Central memory CD8-positive, alpha-beta T cell (primary cell): ENCODE measurements at regions not wholly inside any gene's neighbourhood (a gene's known extent, or its start where the extent isn't known, plus 50 kb on each side); places are given as distances from the start of the nearest gene placed in this dataset.
A peak's percentile ranks its signal among the peaks of the same experiment; 100 is the strongest.
"Not testable (repeated sequence)": the region's sequence is repeated elsewhere in the genome, so short reads cannot be mapped to it uniquely, and the experiment has no call there.

Experiments used
- ATAC-seq: fragments of 150-1000 bp; cut with Tn5 transposase; replicated peaks from 2 replicates; pipeline ENCODE4 v1.10.0; 2022; ENCODE audit warnings: mild to moderate bottlenecking, moderate FRiP score, moderate number of reproducible peaks; ENCODE audit not compliant: poor library complexity, severe bottlenecking; ENCODE audit errors: extremely low read depth
- DNase-seq, 2 donors: peaks; one replicate each; pipeline ENCODE4 v3.0.0; 2021; ENCODE audit warnings: low spot score in 2 of 2
- H3K27ac Mint-ChIP-seq: one replicate; pipeline ENCODE4 v1.8.0; 2022; ENCODE audit warnings: low read depth, mild to moderate bottlenecking, moderate library complexity, mixed read lengths
- H3K27me3 Mint-ChIP-seq: one replicate; pipeline ENCODE4 v1.8.0; 2022; ENCODE audit warnings: mixed read lengths
- H3K36me3 Mint-ChIP-seq: one replicate; pipeline ENCODE4 v1.8.0; 2022; ENCODE audit warnings: mild to moderate bottlenecking, moderate library complexity, mixed read lengths; ENCODE audit not compliant: insufficient read depth
- H3K4me1 Mint-ChIP-seq: one replicate; pipeline ENCODE4 v1.8.0; 2022; ENCODE audit warnings: mixed read lengths
- H3K4me3 Mint-ChIP-seq: one replicate; pipeline ENCODE4 v1.8.0; 2022; ENCODE audit warnings: mild to moderate bottlenecking, moderate library complexity, mixed read lengths
- H3K9me3 Mint-ChIP-seq: one replicate; pipeline ENCODE4 v1.8.0; 2022; ENCODE audit warnings: mixed read lengths

GRCh38 chr2:195331129-195331528 is 325.9 kb upstream of the SLC39A10 start:
- H3K9me3 Mint-ChIP-seq, result no peaks in the 10 kb centered on the region
- ATAC-seq, result no peak
- no peak for DNase-seq
- H3K27me3 Mint-ChIP-seq, result peaks cover 29% of the 10 kb centered on the region
- H3K4me3 Mint-ChIP-seq, result no peak overlapping the region
- H3K27ac Mint-ChIP-seq, result no peak overlapping the region
- no peaks in the 10 kb centered on the region for H3K36me3 Mint-ChIP-seq
- H3K4me1 Mint-ChIP-seq, result no peaks in the 10 kb centered on the region

GRCh38 chr2:195330513-195330956 is 326.5 kb upstream of the SLC39A10 start:
- Mint-ChIP-seq H3K9me3 (no peaks in the 10 kb centered on the region), H3K4me3 (no peak overlapping the region), H3K27me3 (peaks cover 31% of the 10 kb centered on the region), H3K27ac (no peak overlapping the region), H3K36me3 (no peaks in the 10 kb centered on the region), H3K4me1 (no peaks in the 10 kb centered on the region)
- no peak for ATAC-seq
- DNase-seq, result no peak

GRCh38 chr2:195329784-195330183 is 327.2 kb upstream of the SLC39A10 start:
- not testable (repeated sequence) for H3K4me1 Mint-ChIP-seq, H3K27ac Mint-ChIP-seq, DNase-seq, H3K9me3 Mint-ChIP-seq, ATAC-seq, H3K36me3 Mint-ChIP-seq, H3K4me3 Mint-ChIP-seq
- H3K27me3 Mint-ChIP-seq, result peaks cover 38% of the 10 kb centered on the region

- Mint-ChIP-seq H3K36me3 (no peaks in the 10 kb centered on the region), H3K27me3 (peaks cover 38% of the 10 kb centered on the region), H3K4me3 (no peak overlapping the region), H3K27ac (no peak overlapping the region), H3K9me3 (no peaks in the 10 kb centered on the region), H3K4me1 (no peaks in the 10 kb centered on the region)
- DNase-seq (no peak), ATAC-seq (no peak)
Measured at GRCh38 chr2:195326537-195326936, 330.5 kb upstream of the SLC39A10 start.

GRCh38 chr2:195322324-195322723 is 334.7 kb upstream of the SLC39A10 start:
- Mint-ChIP-seq H3K4me3 (no peak overlapping the region), H3K27ac (no peak overlapping the region), H3K4me1 (no peaks in the 10 kb centered on the region), H3K36me3 (no peaks in the 10 kb centered on the region), H3K27me3 (peaks cover 20% of the 10 kb centered on the region), H3K9me3 (no peaks in the 10 kb centered on the region)
- ATAC-seq, result no peak
- DNase-seq, result no peak

- no peak overlapping the region for H3K27ac Mint-ChIP-seq
- no peaks in the 10 kb centered on the region for H3K36me3 Mint-ChIP-seq
- ATAC-seq (no peak), DNase-seq (no peak)
- no peaks in the 10 kb centered on the region for H3K9me3 Mint-ChIP-seq
- H3K4me1 Mint-ChIP-seq, result no peaks in the 10 kb centered on the region
- peaks cover 6% of the 10 kb centered on the region for H3K27me3 Mint-ChIP-seq
- no peak overlapping the region for H3K4me3 Mint-ChIP-seq
Measured at GRCh38 chr2:195320413-195320973, 336.5 kb upstream of the SLC39A10 start.

GRCh38 chr2:195319548-195320412 is 337.2 kb upstream of the SLC39A10 start:
- Mint-ChIP-seq H3K27me3 (no peaks in the 10 kb centered on the region), H3K36me3 (no peaks in the 10 kb centered on the region), H3K4me1 (no peaks in the 10 kb centered on the region), H3K27ac (no peak overlapping the region), H3K4me3 (no peak overlapping the region), H3K9me3 (no peaks in the 10 kb centered on the region)
- ATAC-seq (no peak), DNase-seq (no peak)

GRCh38 chr2:195319112-195319460 is 337.9 kb upstream of the SLC39A10 start:
- DNase-seq (no peak), ATAC-seq (no peak)
- H3K4me3 Mint-ChIP-seq, result no peak overlapping the region

GRCh38 chr2:195318440-195319111 is 338.4 kb upstream of the SLC39A10 start:
- no peaks in the 10 kb centered on the region for H3K4me1 Mint-ChIP-seq
- H3K27me3 Mint-ChIP-seq, result no peaks in the 10 kb centered on the region
- H3K4me3 Mint-ChIP-seq, result no peak overlapping the region
- DNase-seq, result peak in 1 of 2 donors; percentile 16
- H3K36me3 Mint-ChIP-seq, result peaks cover 2% of the 10 kb centered on the region
- no peak overlapping the region for H3K27ac Mint-ChIP-seq
- H3K9me3 Mint-ChIP-seq, result no peaks in the 10 kb centered on the region
- ATAC-seq, result no peak

More at GRCh38 chr2:195319112-195319460, 337.9 kb upstream of the SLC39A10 start:
- H3K36me3 Mint-ChIP-seq, result peaks cover 2% of the 10 kb centered on the region
- H3K4me1 Mint-ChIP-seq, result no peaks in the 10 kb centered on the region
- H3K27me3 Mint-ChIP-seq, result no peaks in the 10 kb centered on the region
- H3K9me3 Mint-ChIP-seq, result no peaks in the 10 kb centered on the region
- no peak overlapping the region for H3K27ac Mint-ChIP-seq

- ATAC-seq (no peak), DNase-seq (no peak)
- H3K27ac Mint-ChIP-seq, result no peak overlapping the region
- peaks cover 2% of the 10 kb centered on the region for H3K36me3 Mint-ChIP-seq
- no peaks in the 10 kb centered on the region for H3K27me3 Mint-ChIP-seq
- H3K4me3 Mint-ChIP-seq, result no peak overlapping the region
- no peaks in the 10 kb centered on the region for H3K9me3 Mint-ChIP-seq
- no peaks in the 10 kb centered on the region for H3K4me1 Mint-ChIP-seq
Measured at GRCh38 chr2:195317550-195317949, 339.5 kb upstream of the SLC39A10 start.

- Mint-ChIP-seq H3K27ac (no peak overlapping the region), H3K4me3 (no peak overlapping the region), H3K27me3 (no peaks in the 10 kb centered on the region), H3K4me1 (no peaks in the 10 kb centered on the region), H3K9me3 (no peaks in the 10 kb centered on the region), H3K36me3 (peaks cover 2% of the 10 kb centered on the region)
- no peak for DNase-seq
- no peak for ATAC-seq
Measured at GRCh38 chr2:195316486-195316885, 340.5 kb upstream of the SLC39A10 start.

- Mint-ChIP-seq H3K4me3 (no peak overlapping the region), H3K36me3 (peaks cover 2% of the 10 kb centered on the region), H3K27me3 (peaks cover 11% of the 10 kb centered on the region), H3K27ac (no peak overlapping the region), H3K4me1 (no peaks in the 10 kb centered on the region), H3K9me3 (no peaks in the 10 kb centered on the region)
- no peak for ATAC-seq
- no peak for DNase-seq
Measured at GRCh38 chr2:195313962-195314361, 343.1 kb upstream of the SLC39A10 start.

GRCh38 chr2:195312662-195313061 is 344.4 kb upstream of the SLC39A10 start:
- H3K9me3 Mint-ChIP-seq, result no peaks in the 10 kb centered on the region
- no peaks in the 10 kb centered on the region for H3K4me1 Mint-ChIP-seq
- peaks cover 2% of the 10 kb centered on the region for H3K36me3 Mint-ChIP-seq
- peaks cover 19% of the 10 kb centered on the region for H3K27me3 Mint-ChIP-seq
- ATAC-seq (no peak), DNase-seq (no peak)
- no peak overlapping the region for H3K27ac Mint-ChIP-seq
- H3K4me3 Mint-ChIP-seq, result no peak overlapping the region
